Spinal cord (tissue), 9 donors: ENCODE measurements at regions not wholly inside any gene's neighbourhood (a gene's known extent, or its start where the extent isn't known, plus 50 kb on each side); places are given as distances from the start of the nearest gene placed in this dataset.
"Not testable (repeated sequence)": the region's sequence is repeated elsewhere in the genome, so short reads cannot be mapped to it uniquely, and the experiment has no call there.

Experiments
- DNase-seq, 6 donors: peaks; one replicate each; pipeline versions ENCODE4 v3.0.0 to v3.0.0-alpha.2; 2013 to 2015; ENCODE audit warnings: low spot score in 6 of 6, low read depth in 4 of 6
- H3K27ac ChIP-seq: one replicate; pipeline ENCODE4 v1.5.1; 2013; ENCODE audit warnings: low read depth, low read length, control low read depth
- H3K27me3 ChIP-seq: one replicate; pipeline ENCODE4 v1.6.1; 2013; ENCODE audit warnings: low read length; ENCODE audit not compliant: control insufficient read depth, insufficient read depth
- H3K36me3 ChIP-seq: one replicate; pipeline ENCODE4 v1.6.1; 2013; ENCODE audit warnings: low read length; ENCODE audit not compliant: control insufficient read depth, insufficient read depth
- H3K4me1 ChIP-seq: one replicate; pipeline ENCODE4 v1.6.1; 2013; ENCODE audit warnings: low read length; ENCODE audit not compliant: control insufficient read depth, insufficient read depth
- H3K4me3 ChIP-seq: one replicate; pipeline ENCODE4 v1.5.1; 2013; ENCODE audit warnings: low read depth, low read length, control low read depth
- H3K9me3 ChIP-seq: one replicate; pipeline ENCODE4 v1.6.1; 2013; ENCODE audit warnings: low read length; ENCODE audit not compliant: control insufficient read depth, insufficient read depth
- WGBS: methylation state at CpG from one replicate; pipeline ENCODE4 v1.1.5; 2013; ENCODE audit warnings: missing lambda C conversion rate; ENCODE audit not compliant: insufficient coverage; 5-methylcytosine and 5-hydroxymethylcytosine counted together
- donor health status: healthy.

DNA sequence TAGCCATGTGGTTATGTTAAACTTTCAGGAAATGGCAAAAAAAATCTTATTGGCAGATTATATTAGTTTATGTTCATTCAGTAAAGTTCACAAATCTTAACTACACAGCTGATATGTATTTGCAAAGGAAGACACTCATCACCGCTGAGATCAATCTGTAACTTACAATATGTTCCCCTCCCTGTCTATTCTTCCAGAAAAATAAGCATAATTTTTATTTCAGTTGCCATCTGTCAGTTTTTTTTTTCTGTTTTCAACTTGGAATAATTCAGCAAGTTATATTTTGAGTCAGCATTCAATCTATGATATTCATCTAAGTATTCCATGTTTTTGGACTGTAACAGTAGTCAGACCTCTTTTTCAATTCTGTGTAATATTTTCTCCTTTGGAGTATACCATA lies 1019.9 kb upstream of the PTPRD start:
- no CpG with 5 or more reads among the region's 1 CpG for WGBS
- Histone ChIP-seq H3K27me3 (no peaks in the 10 kb centered on the region), H3K4me1 (no peaks in the 10 kb centered on the region), H3K9me3 (peaks cover under 1% of the 10 kb centered on the region), H3K36me3 (no peaks in the 10 kb centered on the region), H3K27ac (no peak overlapping the region), H3K4me3 (no peak overlapping the region)
- peak in 1 of 6 donors; percentile 73 for DNase-seq

DNA sequence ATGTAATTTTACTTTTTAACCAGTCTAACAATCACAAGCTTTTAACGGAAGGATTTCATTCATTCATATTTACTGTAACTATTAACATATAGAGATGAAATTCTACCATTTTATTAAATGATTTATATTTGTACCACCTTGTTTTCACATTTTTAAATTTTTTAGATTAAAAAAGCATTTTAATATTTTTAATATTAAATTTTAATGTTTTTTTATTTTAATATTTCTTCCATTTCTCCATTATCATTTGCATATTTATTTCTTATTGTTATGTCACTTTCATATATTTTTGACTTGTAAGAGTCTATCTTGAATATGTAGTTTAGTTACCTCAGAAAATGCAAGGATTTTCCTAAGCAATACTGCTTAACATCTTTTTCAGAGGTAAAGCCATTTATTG lies 1034.0 kb upstream of the PTPRD start:
- Histone ChIP-seq H3K9me3 (no peaks in the 10 kb centered on the region), H3K27ac (no peak overlapping the region), H3K27me3 (no peaks in the 10 kb centered on the region), H3K36me3 (no peaks in the 10 kb centered on the region), H3K4me3 (no peak overlapping the region), H3K4me1 (no peaks in the 10 kb centered on the region)
- WGBS, result no CpG with 5 or more reads among the region's 1 CpG
- DNase-seq, result no peak

DNA sequence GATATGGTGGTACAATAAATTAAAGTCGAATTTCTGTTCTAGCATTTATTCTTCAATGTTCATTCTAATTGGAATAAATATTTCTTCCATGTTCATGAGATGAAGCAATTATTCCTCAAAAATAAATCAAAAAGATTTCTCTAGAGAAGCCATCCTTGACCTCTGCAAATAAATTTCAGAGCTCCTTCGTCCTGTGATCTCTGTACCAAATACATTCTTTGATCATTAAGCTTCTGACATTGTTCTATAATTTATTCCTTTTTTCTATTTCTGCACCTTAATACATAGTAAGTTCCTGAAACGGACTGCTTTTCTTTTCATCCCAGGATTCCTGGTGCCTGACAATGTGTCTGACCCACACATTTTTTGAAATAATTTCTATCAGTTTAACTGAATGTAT lies 1039.3 kb upstream of the TYRP1 start:
- H3K4me3 ChIP-seq, result no peak overlapping the region
- no peak for DNase-seq
- no peak overlapping the region for H3K27ac ChIP-seq
- H3K36me3 ChIP-seq, result no peaks in the 10 kb centered on the region
- H3K9me3 ChIP-seq, result no peaks in the 10 kb centered on the region
- 67% methylated on average over 1 of the region's 3 CpGs for WGBS
- H3K27me3 ChIP-seq, result no peaks in the 10 kb centered on the region
- H3K4me1 ChIP-seq, result no peaks in the 10 kb centered on the region

DNA sequence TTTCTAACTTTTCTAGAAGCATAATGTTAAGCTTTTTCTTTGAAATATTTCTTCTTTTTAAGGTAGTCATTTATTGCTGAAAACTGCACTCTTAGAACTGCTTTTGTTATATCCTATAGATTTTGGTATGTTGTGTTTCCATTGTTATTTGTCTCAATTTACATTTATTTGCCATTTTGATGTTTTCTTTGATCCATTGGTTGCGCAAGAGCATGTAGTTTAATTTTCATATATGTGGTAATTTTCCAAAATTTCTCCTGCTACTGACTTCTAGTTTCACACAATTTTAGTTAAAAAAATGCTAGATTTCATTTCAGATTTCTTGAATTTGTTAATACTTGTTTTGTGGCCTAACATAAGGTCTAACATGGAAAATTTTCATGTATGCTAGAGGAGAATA lies 1029.3 kb upstream of the TYRP1 start:
- Histone ChIP-seq H3K4me1 (no peaks in the 10 kb centered on the region), H3K36me3 (no peaks in the 10 kb centered on the region), H3K27me3 (no peaks in the 10 kb centered on the region), H3K4me3 (no peak overlapping the region), H3K9me3 (no peaks in the 10 kb centered on the region), H3K27ac (no peak overlapping the region)
- no peak for DNase-seq
- WGBS, result no CpG with 5 or more reads among the region's 1 CpG

- H3K27ac ChIP-seq, result no peak overlapping the region
- H3K4me3 ChIP-seq, result no peak overlapping the region
- no peaks in the 10 kb centered on the region for H3K27me3 ChIP-seq
- H3K36me3 ChIP-seq, result no peaks in the 10 kb centered on the region
- no CpG with 5 or more reads among the region's 2 CpGs for WGBS
- peaks cover 1% of the 10 kb centered on the region for H3K9me3 ChIP-seq
- DNase-seq, result no peak
- H3K4me1 ChIP-seq, result no peaks in the 10 kb centered on the region
Observed at GRCh38 chr9:11676821-11677220, 1016.4 kb upstream of the TYRP1 start.

GRCh38 chr9:11686733-11687132 lies 1006.5 kb upstream of the TYRP1 start:
- Histone ChIP-seq H3K27me3 (no peaks in the 10 kb centered on the region), H3K4me3 (no peak overlapping the region), H3K27ac (no peak overlapping the region), H3K4me1 (no peaks in the 10 kb centered on the region), H3K36me3 (no peaks in the 10 kb centered on the region), H3K9me3 (no peaks in the 10 kb centered on the region)
- DNase-seq, result peak in 1 of 6 donors; percentile 20

DNA sequence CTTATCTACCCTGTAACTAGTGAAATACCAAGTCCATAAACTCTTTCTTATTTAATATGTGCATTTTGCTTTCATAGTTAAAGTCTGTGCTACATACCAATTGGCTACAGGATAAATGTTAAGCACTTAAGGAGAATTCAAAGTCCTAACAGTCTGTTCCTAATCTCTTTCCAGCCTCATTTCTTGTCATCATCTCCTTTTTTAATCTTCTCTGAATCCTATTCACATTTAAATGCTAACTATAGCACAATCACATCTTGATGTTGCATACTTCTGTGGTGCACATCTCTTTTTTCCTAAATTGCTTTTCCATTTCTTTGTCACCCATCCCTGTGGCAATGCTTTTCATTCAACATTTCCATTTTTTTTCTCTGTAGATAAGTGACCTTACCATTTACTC lies 996.1 kb upstream of the TYRP1 start:
- Histone ChIP-seq H3K36me3 (no peaks in the 10 kb centered on the region), H3K4me1 (no peaks in the 10 kb centered on the region), H3K27me3 (no peaks in the 10 kb centered on the region), H3K9me3 (no peaks in the 10 kb centered on the region), H3K4me3 (no peak overlapping the region), H3K27ac (no peak overlapping the region)
- DNase-seq, result peak in 1 of 6 donors; percentile 72

DNA sequence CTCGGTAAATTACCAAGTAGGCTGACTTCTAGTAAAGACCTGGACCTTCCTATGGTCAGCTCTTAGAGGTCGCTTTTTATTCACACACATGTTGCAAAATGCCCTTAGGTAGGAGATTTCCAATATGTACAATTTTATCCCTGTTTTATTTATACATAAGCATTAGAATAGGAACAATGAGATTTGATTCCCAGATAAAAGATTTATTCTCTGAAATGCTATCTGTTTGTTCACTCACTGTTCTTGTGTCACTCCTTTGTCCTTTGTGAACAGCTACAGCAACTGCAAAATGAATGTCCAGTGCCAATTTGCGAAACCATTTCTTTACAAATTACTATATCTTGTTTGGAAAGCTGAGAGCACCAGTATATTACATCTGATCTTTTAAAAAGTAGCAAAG lies 991.5 kb upstream of the TYRP1 start:
- no peak overlapping the region for H3K27ac ChIP-seq
- no CpG with 5 or more reads among the region's 3 CpGs for WGBS

GRCh38 chr9:11702548-11702947 lies 990.6 kb upstream of the TYRP1 start:
- Histone ChIP-seq H3K27ac (no peak overlapping the region), H3K4me1 (no peaks in the 10 kb centered on the region), H3K36me3 (no peaks in the 10 kb centered on the region), H3K27me3 (no peaks in the 10 kb centered on the region), H3K9me3 (no peaks in the 10 kb centered on the region), H3K4me3 (no peak overlapping the region)
- WGBS, result no CpG with 5 or more reads among the region's 2 CpGs
- DNase-seq, result peak in 1 of 6 donors; percentile 32

More for the DNA sequence above, 991.5 kb upstream of the TYRP1 start:
- no peaks in the 10 kb centered on the region for H3K4me1 ChIP-seq
- H3K4me3 ChIP-seq, result no peak overlapping the region
- no peaks in the 10 kb centered on the region for H3K9me3 ChIP-seq
- no peaks in the 10 kb centered on the region for H3K36me3 ChIP-seq
- peak in 2 of 6 donors; percentile 5 to 19 for DNase-seq
- no peaks in the 10 kb centered on the region for H3K27me3 ChIP-seq

- not testable (repeated sequence) for H3K4me3 ChIP-seq, H3K4me1 ChIP-seq, H3K36me3 ChIP-seq, H3K27me3 ChIP-seq, DNase-seq, H3K9me3 ChIP-seq, H3K27ac ChIP-seq
- no CpG with 5 or more reads among the region's 1 CpG for WGBS
Observed at GRCh38 chr9:11704198-11704597, 989.0 kb upstream of the TYRP1 start.
